ENCODE measurements at regions not wholly inside any gene's neighbourhood (a gene's known extent, or its start where the extent isn't known, plus 50 kb on each side); places are given as distances from the start of the nearest gene placed in this dataset.
"Not testable (repeated sequence)": the region's sequence is repeated elsewhere in the genome, so short reads cannot be mapped to it uniquely, and the experiment has no call there.

- H3K9me3 ChIP-seq (ENCODE audit: low read depth), result peaks cover 2% of the 10 kb centered on the region
- H3K27ac ChIP-seq, result no peak overlapping the region
- no peaks in the 10 kb centered on the region for H3K4me1 ChIP-seq (ENCODE audit: low read depth)
- H3K4me3 ChIP-seq, result no peak overlapping the region
- H3K36me3 ChIP-seq, result no peaks in the 10 kb centered on the region
- no peak for DNase-seq (ENCODE audit: low read depth in 1 of 2, low spot score in 1 of 2)
- TF ChIP-seq, protein P1, sequence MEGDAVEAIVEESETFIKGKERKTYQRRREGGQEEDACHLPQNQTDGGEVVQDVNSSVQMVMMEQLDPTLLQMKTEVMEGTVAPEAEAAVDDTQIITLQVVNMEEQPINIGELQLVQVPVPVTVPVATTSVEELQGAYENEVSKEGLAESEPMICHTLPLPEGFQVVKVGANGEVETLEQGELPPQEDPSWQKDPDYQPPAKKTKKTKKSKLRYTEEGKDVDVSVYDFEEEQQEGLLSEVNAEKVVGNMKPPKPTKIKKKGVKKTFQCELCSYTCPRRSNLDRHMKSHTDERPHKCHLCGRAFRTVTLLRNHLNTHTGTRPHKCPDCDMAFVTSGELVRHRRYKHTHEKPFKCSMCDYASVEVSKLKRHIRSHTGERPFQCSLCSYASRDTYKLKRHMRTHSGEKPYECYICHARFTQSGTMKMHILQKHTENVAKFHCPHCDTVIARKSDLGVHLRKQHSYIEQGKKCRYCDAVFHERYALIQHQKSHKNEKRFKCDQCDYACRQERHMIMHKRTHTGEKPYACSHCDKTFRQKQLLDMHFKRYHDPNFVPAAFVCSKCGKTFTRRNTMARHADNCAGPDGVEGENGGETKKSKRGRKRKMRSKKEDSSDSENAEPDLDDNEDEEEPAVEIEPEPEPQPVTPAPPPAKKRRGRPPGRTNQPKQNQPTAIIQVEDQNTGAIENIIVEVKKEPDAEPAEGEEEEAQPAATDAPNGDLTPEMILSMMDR (IDR thresholded peaks at IDR 0.05; ENCODE audit: low read depth, low read length), result no peak
- no peaks in the 10 kb centered on the region for H3K27me3 ChIP-seq
Measured at GRCh38 chr15:81642451-81642990, 268.5 kb upstream of the TMC3 start.

DNA sequence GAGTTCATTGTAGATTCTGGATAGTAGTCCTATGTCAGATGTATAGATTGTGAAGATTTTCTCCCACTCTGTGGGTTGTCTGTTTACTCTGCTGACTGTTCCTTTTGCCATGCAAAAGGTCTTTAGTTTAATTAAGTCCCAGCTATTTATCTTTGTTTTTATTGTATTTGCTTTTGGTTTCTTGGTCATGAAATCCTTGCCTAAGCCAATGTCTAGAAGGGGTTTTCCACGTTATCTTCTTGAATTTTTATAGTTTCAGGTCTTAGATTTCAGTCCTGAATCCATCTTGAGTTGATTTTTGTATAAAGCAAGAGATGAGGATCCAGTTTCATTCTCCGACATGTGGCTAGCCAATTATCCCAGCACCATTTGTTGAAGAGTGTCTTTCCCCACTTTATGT, 262.1 kb upstream of the TMC3 start:
- H3K9me3 ChIP-seq (ENCODE audit: low read depth); H3K27ac ChIP-seq; H3K27me3 ChIP-seq; H3K4me1 ChIP-seq (ENCODE audit: low read depth); H3K4me3 ChIP-seq; DNase-seq (ENCODE audit: low read depth in 1 of 2, low spot score in 1 of 2); H3K36me3 ChIP-seq: not testable (repeated sequence)

DNA sequence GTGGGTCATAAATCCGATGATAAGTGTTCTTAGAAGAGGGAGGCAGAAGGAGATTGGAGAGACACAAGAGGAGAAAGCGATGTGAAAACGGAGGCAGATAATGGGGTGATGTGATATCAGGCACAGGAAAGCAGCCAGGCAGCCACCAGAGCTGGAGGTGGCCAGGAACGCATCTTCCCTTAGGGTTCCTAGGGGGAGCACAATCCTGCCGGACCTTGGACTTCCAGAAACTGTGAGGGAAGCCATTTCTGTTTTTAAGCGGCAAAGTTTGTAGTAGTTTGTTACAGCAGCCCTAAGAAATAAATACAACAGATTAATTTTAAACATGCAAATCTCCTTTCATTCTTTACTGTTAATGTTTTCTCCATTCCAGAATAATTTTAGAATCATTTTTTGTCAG, 259.9 kb upstream of the TMC3 start:
- H3K9me3 ChIP-seq (ENCODE audit: low read depth), result no peaks in the 10 kb centered on the region
- H3K4me3 ChIP-seq, result no peak overlapping the region
- no peak overlapping the region for H3K27ac ChIP-seq
- no peaks in the 10 kb centered on the region for H3K36me3 ChIP-seq
- TF ChIP-seq, protein P1 (IDR thresholded peaks at IDR 0.05; ENCODE audit: low read depth, low read length), result no peak
- no peaks in the 10 kb centered on the region for H3K4me1 ChIP-seq (ENCODE audit: low read depth)
- no peak for DNase-seq (ENCODE audit: low read depth in 1 of 2, low spot score in 1 of 2)
- no peaks in the 10 kb centered on the region for H3K27me3 ChIP-seq

- TF ChIP-seq, protein P1 (IDR thresholded peaks at IDR 0.05; ENCODE audit: low read depth, low read length), result no peak
- no peak for DNase-seq (ENCODE audit: low read depth in 1 of 2, low spot score in 1 of 2)
- H3K4me3 ChIP-seq, result no peak overlapping the region
Measured at GRCh38 chr15:81625896-81626295, 251.9 kb upstream of the TMC3 start.

GRCh38 chr15:81619002-81619401, 245.0 kb upstream of the TMC3 start:
- Histone ChIP-seq H3K4me3 (no peak overlapping the region), H3K27ac (no peak overlapping the region), H3K27me3 (no peaks in the 10 kb centered on the region), H3K4me1 (ENCODE audit: low read depth) (no peaks in the 10 kb centered on the region), H3K36me3 (no peaks in the 10 kb centered on the region), H3K9me3 (ENCODE audit: low read depth) (no peaks in the 10 kb centered on the region)
- DNase-seq (ENCODE audit: low read depth in 1 of 2, low spot score in 1 of 2), result no peak
- TF ChIP-seq, protein P1 (IDR thresholded peaks at IDR 0.05; ENCODE audit: low read depth, low read length), result no peak

More at GRCh38 chr15:81625896-81626295, 251.9 kb upstream of the TMC3 start:
- H3K9me3 ChIP-seq (ENCODE audit: low read depth), result no peaks in the 10 kb centered on the region
- H3K27me3 ChIP-seq, result no peaks in the 10 kb centered on the region
- H3K36me3 ChIP-seq, result no peaks in the 10 kb centered on the region
- no peaks in the 10 kb centered on the region for H3K4me1 ChIP-seq (ENCODE audit: low read depth)
- no peak overlapping the region for H3K27ac ChIP-seq

GRCh38 chr15:81612631-81613030, 238.6 kb upstream of the TMC3 start:
- H3K36me3 ChIP-seq, result no peaks in the 10 kb centered on the region
- no peaks in the 10 kb centered on the region for H3K27me3 ChIP-seq
- DNase-seq (ENCODE audit: low read depth in 1 of 2, low spot score in 1 of 2), result no peak
- TF ChIP-seq, protein P1 (IDR thresholded peaks at IDR 0.05; ENCODE audit: low read depth, low read length), result no peak
- H3K4me3 ChIP-seq, result no peak overlapping the region
- no peaks in the 10 kb centered on the region for H3K9me3 ChIP-seq (ENCODE audit: low read depth)
- no peak overlapping the region for H3K27ac ChIP-seq
- no peaks in the 10 kb centered on the region for H3K4me1 ChIP-seq (ENCODE audit: low read depth)

Data from cardiac muscle cell (in vitro differentiated cells and primary cell).